ENCODE measurements at regions not wholly inside any gene's neighbourhood (a gene's known extent, or its start where the extent isn't known, plus 50 kb on each side); places are given as distances from the start of the nearest gene placed in this dataset.
A peak's percentile ranks its signal among the peaks of the same experiment; 100 is the strongest.

- H3K9me3 Mint-ChIP-seq, result no peaks in the 10 kb centered on the region
- no peak overlapping the region for H3K27ac ChIP-seq (ENCODE audit: low read depth in 1 of 2, low read length in 2 of 2)
- POLR2A ChIA-PET, result no interaction called here
- no peak for DNase-seq
- no peaks in the 10 kb centered on the region for H3K9me3 ChIP-seq (ENCODE audit: control insufficient read depth in 1 of 2, insufficient read depth in 1 of 2, low read length in 2 of 2)
- CTCF ChIA-PET, result no interaction called here
- H3K4me3 ChIP-seq (ENCODE audit: low read length), result no peak overlapping the region
- peak overlapping the region; percentile 97 for H3K27ac Mint-ChIP-seq
- H3K4me3 Mint-ChIP-seq, result peak overlapping the region; percentile 3
- H3K36me3 ChIP-seq (ENCODE audit: insufficient read depth, low read length), result no peaks in the 10 kb centered on the region
- no peak for TF ChIP-seq CTCF (IDR thresholded peaks at IDR 0.05)
- intact Hi-C loops (cut with DNase I, micrococcal nuclease), result loop anchor here in 1 of 2 experiments (10.0 kb wide), 1 partner anchor 464 kb away; no protein-coding TSS in a partner anchor
- no peaks in the 10 kb centered on the region for H3K36me3 Mint-ChIP-seq (ENCODE audit: low read depth)
- peaks cover 29% of the 10 kb centered on the region for H3K4me1 ChIP-seq (ENCODE audit: insufficient read depth, low read length)
- H3K27me3 ChIP-seq (ENCODE audit: control insufficient read depth in 1 of 2, insufficient read depth in 2 of 2, low read length in 2 of 2), result no peaks in the 10 kb centered on the region
- peaks cover 48% of the 10 kb centered on the region for H3K4me1 Mint-ChIP-seq (ENCODE audit: low read depth)
- no peak for ATAC-seq (ENCODE audit: poor library complexity)
- no peaks in the 10 kb centered on the region for H3K27me3 Mint-ChIP-seq
Measured at GRCh38 chr17:73718362-73718761, 74.1 kb upstream of the SDK2 start.

- Mint-ChIP-seq H3K4me3 (peak overlapping the region; percentile 3), H3K4me1 (ENCODE audit: low read depth) (peaks cover 53% of the 10 kb centered on the region), H3K9me3 (no peaks in the 10 kb centered on the region), H3K36me3 (ENCODE audit: low read depth) (no peaks in the 10 kb centered on the region), H3K27me3 (no peaks in the 10 kb centered on the region), H3K27ac (peak overlapping the region; percentile 97)
- CTCF ChIA-PET, result no interaction called here
- Histone ChIP-seq H3K36me3 (ENCODE audit: insufficient read depth, low read length) (no peaks in the 10 kb centered on the region), H3K4me1 (ENCODE audit: insufficient read depth, low read length) (peaks cover 34% of the 10 kb centered on the region), H3K27me3 (ENCODE audit: control insufficient read depth in 1 of 2, insufficient read depth in 2 of 2, low read length in 2 of 2) (no peaks in the 10 kb centered on the region), H3K4me3 (ENCODE audit: low read length) (no peak overlapping the region), H3K9me3 (ENCODE audit: control insufficient read depth in 1 of 2, insufficient read depth in 1 of 2, low read length in 2 of 2) (no peaks in the 10 kb centered on the region), H3K27ac (ENCODE audit: low read depth in 1 of 2, low read length in 2 of 2) (no peak overlapping the region)
- no peak for TF ChIP-seq CTCF (IDR thresholded peaks at IDR 0.05)
- intact Hi-C loops (cut with DNase I, micrococcal nuclease), result loop anchor here in 1 of 2 experiments (10.0 kb wide), 1 partner anchor 464 kb away; no protein-coding TSS in a partner anchor
- ATAC-seq (ENCODE audit: poor library complexity), result no peak
- DNase-seq, result no peak
- POLR2A ChIA-PET, result no interaction called here
Measured at GRCh38 chr17:73718912-73719311, 74.7 kb upstream of the SDK2 start.

DNA sequence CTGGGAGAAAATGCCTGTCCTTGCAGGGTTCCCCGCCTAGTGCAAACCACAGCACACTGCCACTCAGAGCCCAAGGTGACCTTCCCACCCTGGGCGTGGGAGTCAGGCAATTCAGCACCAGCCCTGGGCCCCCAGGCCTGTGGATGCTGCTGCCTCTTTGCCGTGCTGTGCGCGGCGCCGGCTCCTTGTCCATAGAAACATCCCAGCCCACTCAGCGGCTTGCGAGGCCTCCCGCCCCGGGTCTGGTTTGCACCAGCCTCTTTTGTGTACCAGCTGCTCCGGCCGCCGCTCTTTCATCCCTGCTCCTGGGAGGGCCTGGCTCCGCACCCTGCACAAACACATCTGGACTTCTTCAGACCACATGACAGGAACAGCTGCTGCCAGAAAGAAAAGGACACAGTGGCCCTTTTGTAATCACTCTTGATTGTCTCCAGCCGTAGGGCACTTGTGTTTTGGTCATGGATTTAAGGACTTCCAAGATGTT, 75.4 kb upstream of the SDK2 start:
- no peaks in the 10 kb centered on the region for H3K36me3 ChIP-seq (ENCODE audit: insufficient read depth, low read length)
- peak overlapping the region; percentile 97 for H3K27ac Mint-ChIP-seq
- H3K4me3 Mint-ChIP-seq, result peak overlapping the region; percentile 46
- H3K4me1 Mint-ChIP-seq (ENCODE audit: low read depth), result peaks cover 60% of the 10 kb centered on the region
- H3K36me3 Mint-ChIP-seq (ENCODE audit: low read depth), result no peaks in the 10 kb centered on the region
- H3K27me3 ChIP-seq (ENCODE audit: control insufficient read depth in 1 of 2, insufficient read depth in 2 of 2, low read length in 2 of 2), result no peaks in the 10 kb centered on the region
- intact Hi-C loops (cut with DNase I, micrococcal nuclease), result loop anchor here (5.0 to 10.0 kb wide), 4 partner anchors 103 to 465 kb away; no protein-coding TSS in a partner anchor
- CTCF ChIA-PET, result no interaction called here
- no peak for DNase-seq
- no peak for TF ChIP-seq CTCF (IDR thresholded peaks at IDR 0.05)
- H3K9me3 ChIP-seq (ENCODE audit: control insufficient read depth in 1 of 2, insufficient read depth in 1 of 2, low read length in 2 of 2), result no peaks in the 10 kb centered on the region
- no peak overlapping the region for H3K4me3 ChIP-seq (ENCODE audit: low read length)
- POLR2A ChIA-PET, result interaction anchor here (1.1 kb wide), 1 partner anchor 79 kb away, joined by 3 read pairs; no protein-coding TSS in a partner anchor
- no peak for ATAC-seq (ENCODE audit: poor library complexity)
- H3K9me3 Mint-ChIP-seq, result no peaks in the 10 kb centered on the region
- peak overlapping the region in 1 of 2 donors; percentile 40 for H3K27ac ChIP-seq (ENCODE audit: low read depth in 1 of 2, low read length in 2 of 2)
- H3K27me3 Mint-ChIP-seq, result no peaks in the 10 kb centered on the region
- peaks cover 41% of the 10 kb centered on the region for H3K4me1 ChIP-seq (ENCODE audit: insufficient read depth, low read length)

Data from CD4-positive, alpha-beta T cell (primary cell).